Gastroesophageal sphincter (tissue), 4 donors: ENCODE measurements at regions not wholly inside any gene's neighbourhood (a gene's known extent, or its start where the extent isn't known, plus 50 kb on each side); places are given as distances from the start of the nearest gene placed in this dataset.
"Not testable (repeated sequence)": the region's sequence is repeated elsewhere in the genome, so short reads cannot be mapped to it uniquely, and the experiment has no call there.

Experiments used
- ATAC-seq: fragments of 150-250 bp; one replicate; pipeline ENCODE4 v1.9.1; 2016; ENCODE audit warnings: mild to moderate bottlenecking, moderate library complexity
- H3K27ac ChIP-seq, 4 donors: fragments of 200-600 bp; sonication (generic) in 3 of 4; 1 replicate in 3 of 4; 2 replicates in 1 of 4; pipeline ENCODE4 v1.5.1; 2016 to 2019
- H3K27me3 ChIP-seq: fragments of 200-600 bp; sonication (generic); one replicate; pipeline ENCODE4 v1.5.1; 2019
- H3K36me3 ChIP-seq, 2 donors: fragments of 200-600 bp; sonication (generic); one replicate each; pipeline ENCODE4 v1.5.1; 2019; ENCODE audit warnings: control low read depth in 1 of 2
- H3K4me1 ChIP-seq, 3 donors: fragments of 200-600 bp; sonication (generic); 1 replicate in 2 of 3; 2 replicates in 1 of 3; pipeline ENCODE4 v1.5.1; 2016 to 2019; ENCODE audit warnings: control low read depth in 2 of 3
- H3K4me3 ChIP-seq, 2 donors: fragments of 200-600 bp; sonication (generic); one replicate each; pipeline ENCODE4 v1.5.1; 2019; ENCODE audit warnings: mild to moderate bottlenecking in 1 of 2, moderate library complexity in 1 of 2
- H3K9me3 ChIP-seq, 3 donors: fragments of 200-600 bp; sonication (generic); one replicate each; pipeline ENCODE4 v1.5.1; 2017 to 2019; ENCODE audit warnings: control low read depth in 2 of 3
- EP300 ChIP-seq: sonication (generic); formaldehyde crosslinking; IDR thresholded peaks from one replicate; pipeline ENCODE4 v1.6.1; 2017; ENCODE audit warnings: antibody characterized with exemption, mild to moderate bottlenecking
- POLR2A ChIP-seq, 2 donors: fragments of 450-650 bp; IDR thresholded peaks; one replicate each; pipeline ENCODE4 v1.6.1; 2017; ENCODE audit warnings: antibody characterized with exemption in 2 of 2, mild to moderate bottlenecking in 2 of 2, moderate library complexity in 1 of 2
- POLR2AphosphoS5 ChIP-seq: sonication (generic); formaldehyde crosslinking; IDR thresholded peaks from one replicate; pipeline ENCODE4 v1.6.1; 2017; ENCODE audit warnings: antibody characterized with exemption
- WGBS, 2 donors: methylation state at CpG; one replicate each; pipeline ENCODE4 v1.1.5; 2018; ENCODE audit warnings: low coverage in 1 of 2; 5-methylcytosine and 5-hydroxymethylcytosine counted together
- TF ChIP-seq, protein P1 (sequence below), 4 experiments: fragments of 200-600 bp in 2 of 4; fragments of 450-650 bp in 2 of 4; sonication (generic) in 1 of 4; IDR thresholded peaks; one replicate each; pipeline ENCODE4 v1.5.1; 2017 to 2019; ENCODE audit warnings: antibody characterized with exemption in 4 of 4, mild to moderate bottlenecking in 2 of 4, moderate library complexity in 2 of 4

DNA sequence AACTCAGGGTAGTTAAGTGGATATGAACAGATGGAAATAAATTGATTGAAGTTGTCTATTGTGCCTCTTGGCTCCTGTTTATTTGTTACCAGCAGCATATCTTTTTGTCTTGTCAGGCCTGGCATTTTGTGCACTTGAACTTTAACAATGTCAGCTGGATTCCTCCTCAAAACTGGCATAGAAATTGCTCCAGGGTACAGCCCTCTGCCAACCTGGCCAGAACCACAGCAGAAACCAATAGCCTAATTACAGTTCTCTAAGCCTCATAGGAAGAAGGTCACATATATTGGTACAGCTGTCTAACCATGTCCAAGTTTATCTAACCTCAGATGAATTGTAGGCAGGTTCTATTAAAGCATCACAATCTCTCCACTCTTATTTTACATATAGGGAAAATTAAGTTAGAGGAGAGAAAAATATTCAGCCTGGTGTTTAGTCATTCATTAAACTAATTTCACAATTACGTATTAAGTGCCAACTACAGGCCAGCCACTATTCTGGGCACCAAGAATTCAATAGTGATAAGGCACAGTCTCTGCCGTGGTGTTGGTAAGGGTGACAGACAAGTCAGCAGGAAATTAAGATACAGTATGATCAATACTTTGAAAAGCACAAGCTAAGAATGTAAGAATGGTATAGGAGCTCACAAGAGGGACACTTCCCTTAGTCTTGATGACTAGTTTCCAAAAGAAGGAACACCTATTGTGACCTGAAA is 452.9 kb upstream of the NECTIN3 start:
- WGBS, 2 donors: 63 to 86% methylated on average over 2 of the region's 2 CpGs
- no peaks in the 10 kb centered on the region for H3K9me3 ChIP-seq
- no peaks in the 10 kb centered on the region for H3K4me1 ChIP-seq
- no peak overlapping the region for H3K27ac ChIP-seq
- H3K36me3 ChIP-seq: no peaks in the 10 kb centered on the region
- no peak for ATAC-seq
- H3K27me3 ChIP-seq: no peaks in the 10 kb centered on the region
- no peak overlapping the region for H3K4me3 ChIP-seq
- TF ChIP-seq, protein P1, sequence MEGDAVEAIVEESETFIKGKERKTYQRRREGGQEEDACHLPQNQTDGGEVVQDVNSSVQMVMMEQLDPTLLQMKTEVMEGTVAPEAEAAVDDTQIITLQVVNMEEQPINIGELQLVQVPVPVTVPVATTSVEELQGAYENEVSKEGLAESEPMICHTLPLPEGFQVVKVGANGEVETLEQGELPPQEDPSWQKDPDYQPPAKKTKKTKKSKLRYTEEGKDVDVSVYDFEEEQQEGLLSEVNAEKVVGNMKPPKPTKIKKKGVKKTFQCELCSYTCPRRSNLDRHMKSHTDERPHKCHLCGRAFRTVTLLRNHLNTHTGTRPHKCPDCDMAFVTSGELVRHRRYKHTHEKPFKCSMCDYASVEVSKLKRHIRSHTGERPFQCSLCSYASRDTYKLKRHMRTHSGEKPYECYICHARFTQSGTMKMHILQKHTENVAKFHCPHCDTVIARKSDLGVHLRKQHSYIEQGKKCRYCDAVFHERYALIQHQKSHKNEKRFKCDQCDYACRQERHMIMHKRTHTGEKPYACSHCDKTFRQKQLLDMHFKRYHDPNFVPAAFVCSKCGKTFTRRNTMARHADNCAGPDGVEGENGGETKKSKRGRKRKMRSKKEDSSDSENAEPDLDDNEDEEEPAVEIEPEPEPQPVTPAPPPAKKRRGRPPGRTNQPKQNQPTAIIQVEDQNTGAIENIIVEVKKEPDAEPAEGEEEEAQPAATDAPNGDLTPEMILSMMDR (IDR thresholded peaks at IDR 0.05): no peak
- TF ChIP-seq POLR2A (IDR thresholded peaks at IDR 0.05): no peak
- no peak for TF ChIP-seq POLR2AphosphoS5
- TF ChIP-seq EP300: no peak

DNA sequence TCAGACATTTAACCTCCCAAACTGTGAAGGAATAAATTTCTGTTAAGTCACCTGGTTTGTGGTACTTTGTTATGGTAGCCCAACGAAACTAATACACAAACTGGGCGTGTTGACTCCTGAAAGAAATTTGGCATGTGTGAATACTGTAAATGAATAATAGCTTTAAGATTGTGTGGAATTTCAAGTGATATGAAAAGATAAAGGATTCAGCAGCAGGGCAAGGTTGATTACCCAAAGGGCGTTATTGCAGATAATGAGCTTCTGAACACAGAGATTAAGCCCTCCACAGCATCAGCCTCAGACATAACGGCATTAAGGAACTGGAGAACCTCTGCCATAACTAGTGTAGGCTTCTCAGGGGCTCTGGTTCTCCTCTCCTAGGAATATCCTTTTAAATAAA is 451.5 kb upstream of the NECTIN3 start:
- no peaks in the 10 kb centered on the region for H3K36me3 ChIP-seq

DNA sequence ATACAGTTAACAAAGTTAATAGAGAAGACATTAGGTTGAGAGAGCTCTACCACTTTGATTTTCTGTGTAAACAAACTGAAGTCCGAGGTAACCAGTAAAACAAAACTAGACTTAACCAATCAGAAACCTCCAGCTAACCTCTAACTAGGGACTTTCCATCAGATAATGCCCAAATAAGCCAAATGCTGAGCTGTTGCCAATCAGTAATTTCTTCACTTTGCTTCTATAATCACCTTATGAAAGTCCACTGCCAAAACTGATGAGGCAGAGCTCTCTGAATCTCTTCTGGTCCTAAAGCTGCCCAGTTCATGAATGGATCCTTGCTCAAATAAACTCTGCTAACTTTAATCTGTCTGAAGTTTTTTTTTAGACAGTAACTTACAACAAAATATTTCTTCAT is 448.0 kb upstream of the NECTIN3 start:
- no peaks in the 10 kb centered on the region for H3K36me3 ChIP-seq
- H3K27ac ChIP-seq: no peak overlapping the region
- H3K27me3 ChIP-seq: no peaks in the 10 kb centered on the region
- WGBS, 2 donors: 29 to 50% methylated on average over 1 of the region's 1 CpG
- H3K4me3 ChIP-seq: no peak overlapping the region
- no peaks in the 10 kb centered on the region for H3K9me3 ChIP-seq
- no peaks in the 10 kb centered on the region for H3K4me1 ChIP-seq
- TF ChIP-seq EP300 (no peak), POLR2AphosphoS5 (no peak), POLR2A (IDR thresholded peaks at IDR 0.05) (no peak)
- TF ChIP-seq, protein P1 (IDR thresholded peaks at IDR 0.05): no peak
- ATAC-seq: no peak

More for the DNA sequence above, 451.5 kb upstream of the NECTIN3 start:
- WGBS, 2 donors: 58 to 59% methylated on average over 4 of the region's 4 CpGs
- no peaks in the 10 kb centered on the region for H3K27me3 ChIP-seq
- TF ChIP-seq EP300 (no peak), POLR2A (IDR thresholded peaks at IDR 0.05) (no peak), POLR2AphosphoS5 (no peak)
- TF ChIP-seq, protein P1 (IDR thresholded peaks at IDR 0.05): no peak
- no peaks in the 10 kb centered on the region for H3K9me3 ChIP-seq
- no peak overlapping the region for H3K4me3 ChIP-seq
- ATAC-seq: no peak
- no peaks in the 10 kb centered on the region for H3K4me1 ChIP-seq
- H3K27ac ChIP-seq: no peak overlapping the region

DNA sequence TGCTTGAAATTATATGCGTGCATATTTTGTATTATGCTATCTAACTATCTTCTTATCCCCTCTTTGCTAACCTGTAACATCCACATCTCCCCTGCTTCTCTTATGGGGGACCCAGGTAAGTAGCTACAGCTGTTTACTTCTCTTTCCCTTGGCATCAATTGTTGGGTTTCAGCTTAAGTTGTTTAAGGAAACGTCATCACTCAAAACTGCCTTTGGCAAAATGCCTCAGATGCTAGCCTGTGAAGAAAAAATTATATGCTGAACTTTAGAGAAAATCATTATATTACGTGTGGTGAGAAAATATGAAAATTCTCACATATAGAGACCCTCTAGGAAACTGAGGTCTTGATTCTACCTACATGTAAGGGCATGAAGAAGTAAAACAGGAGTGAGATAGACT is 447.0 kb upstream of the NECTIN3 start:
- no peaks in the 10 kb centered on the region for H3K9me3 ChIP-seq
- ATAC-seq: no peak
- H3K36me3 ChIP-seq: no peaks in the 10 kb centered on the region
- 36 to 38% methylated on average over 3 of the region's 3 CpGs for whole genome bisulfite sequencing, 2 donors
- H3K27me3 ChIP-seq: no peaks in the 10 kb centered on the region
- H3K27ac ChIP-seq: no peak overlapping the region
- no peak for TF ChIP-seq POLR2AphosphoS5
- no peak for TF ChIP-seq POLR2A (IDR thresholded peaks at IDR 0.05)
- TF ChIP-seq EP300: no peak
- TF ChIP-seq, protein P1 (IDR thresholded peaks at IDR 0.05): no peak
- no peaks in the 10 kb centered on the region for H3K4me1 ChIP-seq
- no peak overlapping the region for H3K4me3 ChIP-seq

DNA sequence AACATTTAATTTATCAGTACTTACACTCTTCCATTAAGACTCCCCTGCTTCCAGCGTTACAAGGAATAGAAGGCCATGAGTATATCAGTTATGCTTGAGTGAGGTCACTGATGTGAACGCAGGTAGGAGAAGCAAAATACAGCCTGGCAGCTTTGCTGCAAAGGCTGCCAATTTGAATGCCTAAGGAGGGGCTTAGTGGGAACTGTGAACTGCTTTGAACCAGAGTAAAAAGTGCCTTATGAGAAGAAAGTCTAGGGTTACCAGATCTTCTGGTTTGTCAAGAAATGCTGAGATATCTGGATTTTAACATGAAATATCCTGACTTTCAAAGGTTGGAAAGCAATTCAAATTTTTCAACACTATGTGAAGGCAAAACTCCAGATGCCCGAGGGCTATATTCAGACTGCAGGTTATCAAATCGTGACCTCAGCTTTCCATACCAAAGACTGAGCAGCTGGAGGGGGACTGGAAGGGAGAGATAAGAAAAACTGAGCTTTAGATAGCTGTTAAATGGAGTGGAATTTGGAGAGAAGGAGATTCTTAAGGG is 446.3 kb upstream of the NECTIN3 start:
- TF ChIP-seq, protein P1 (IDR thresholded peaks at IDR 0.05): no peak
- TF ChIP-seq EP300: no peak
- no peak for TF ChIP-seq POLR2A (IDR thresholded peaks at IDR 0.05)
- no peak for TF ChIP-seq POLR2AphosphoS5
- Histone ChIP-seq H3K4me3 (no peak overlapping the region), H3K9me3 (no peaks in the 10 kb centered on the region), H3K27ac (no peak overlapping the region), H3K27me3 (no peaks in the 10 kb centered on the region), H3K4me1 (no peaks in the 10 kb centered on the region), H3K36me3 (no peaks in the 10 kb centered on the region)
- no peak for ATAC-seq
- WGBS, 2 donors: 60 to 69% methylated on average over 2 to 4 of the region's 4 CpGs

DNA sequence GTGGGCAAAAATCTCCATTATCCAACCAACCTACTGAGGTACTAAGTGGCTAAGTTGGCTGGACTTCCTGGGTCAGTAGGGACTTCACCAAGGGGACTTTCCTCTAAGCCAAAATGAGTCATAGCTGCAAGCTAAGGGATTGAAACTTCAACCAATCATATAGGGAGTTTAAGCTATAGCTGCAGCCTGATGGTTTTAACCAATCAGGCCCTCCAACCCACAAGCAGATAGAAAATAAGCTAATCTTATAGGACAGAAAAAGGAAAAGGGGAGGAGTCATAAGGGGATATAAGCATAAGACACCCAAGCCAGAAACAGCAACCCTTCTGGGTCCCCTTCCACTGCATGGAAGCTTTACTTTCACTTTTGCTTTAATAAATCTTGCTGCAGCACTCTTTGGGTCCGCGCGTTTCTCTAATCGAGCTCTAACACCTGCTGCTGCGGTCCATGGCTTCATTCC is 444.9 kb upstream of the NECTIN3 start:
- not testable (repeated sequence) for H3K9me3 ChIP-seq, H3K4me1 ChIP-seq, ATAC-seq, H3K36me3 ChIP-seq, H3K4me3 ChIP-seq, H3K27ac ChIP-seq, H3K27me3 ChIP-seq
- 89 to 93% methylated on average over 5 of the region's 5 CpGs for WGBS, 2 donors
